Muscle layer of colon (tissue), 2 donors: ENCODE measurements at regions not wholly inside any gene's neighbourhood (a gene's known extent, or its start where the extent isn't known, plus 50 kb on each side); places are given as distances from the start of the nearest gene placed in this dataset.
"Not testable (repeated sequence)": the region's sequence is repeated elsewhere in the genome, so short reads cannot be mapped to it uniquely, and the experiment has no call there.

Experiments
- H3K27ac ChIP-seq: one replicate; pipeline ENCODE4 v1.7.0; 2013; ENCODE audit warnings: low read depth, mild to moderate bottlenecking, low read length, moderate library complexity
- H3K27me3 ChIP-seq, 2 donors: one replicate each; pipeline ENCODE4 v1.7.0; 2013; ENCODE audit warnings: low read length in 2 of 2, mild to moderate bottlenecking in 2 of 2; ENCODE audit not compliant: insufficient read depth in 2 of 2, control insufficient read depth in 1 of 2
- H3K36me3 ChIP-seq: one replicate; pipeline ENCODE4 v1.7.0; 2013; ENCODE audit warnings: mild to moderate bottlenecking, low read length; ENCODE audit not compliant: insufficient read depth
- H3K4me1 ChIP-seq: one replicate; pipeline ENCODE4 v1.7.0; 2013; ENCODE audit warnings: mild to moderate bottlenecking, low read length; ENCODE audit not compliant: insufficient read depth
- H3K4me3 ChIP-seq, 2 donors: one replicate each; pipeline ENCODE4 v1.7.0; 2013; ENCODE audit warnings: low read length in 2 of 2, low read depth in 1 of 2, mild to moderate bottlenecking in 1 of 2, moderate library complexity in 1 of 2
- H3K9ac ChIP-seq: one replicate; pipeline ENCODE4 v1.7.0; 2013; ENCODE audit warnings: low read length
- H3K9me3 ChIP-seq: one replicate; pipeline ENCODE4 v1.7.0; 2013; ENCODE audit warnings: mild to moderate bottlenecking, low read length
- donor health status: abdominal sarcoma.
- donor health status: Adenocarcinoma of cecum.

- Histone ChIP-seq H3K27ac (no peak overlapping the region), H3K4me3 (no peak overlapping the region)
Measured at GRCh38 chr5:163914910-163915309, 409.5 kb downstream of the MAT2B start.

GRCh38 chr5:163915481-163915961 is 410.1 kb downstream of the MAT2B start:
- Histone ChIP-seq H3K27me3 (no peaks in the 10 kb centered on the region), H3K4me3 (no peak overlapping the region), H3K27ac (no peak overlapping the region), H3K4me1 (no peaks in the 10 kb centered on the region), H3K9me3 (no peaks in the 10 kb centered on the region), H3K36me3 (no peaks in the 10 kb centered on the region), H3K9ac (no peak overlapping the region)

More at GRCh38 chr5:163914910-163915309, 409.5 kb downstream of the MAT2B start:
- H3K9me3 ChIP-seq = no peaks in the 10 kb centered on the region
- no peaks in the 10 kb centered on the region for H3K4me1 ChIP-seq
- H3K9ac ChIP-seq = no peak overlapping the region
- H3K27me3 ChIP-seq = no peaks in the 10 kb centered on the region
- no peaks in the 10 kb centered on the region for H3K36me3 ChIP-seq

DNA sequence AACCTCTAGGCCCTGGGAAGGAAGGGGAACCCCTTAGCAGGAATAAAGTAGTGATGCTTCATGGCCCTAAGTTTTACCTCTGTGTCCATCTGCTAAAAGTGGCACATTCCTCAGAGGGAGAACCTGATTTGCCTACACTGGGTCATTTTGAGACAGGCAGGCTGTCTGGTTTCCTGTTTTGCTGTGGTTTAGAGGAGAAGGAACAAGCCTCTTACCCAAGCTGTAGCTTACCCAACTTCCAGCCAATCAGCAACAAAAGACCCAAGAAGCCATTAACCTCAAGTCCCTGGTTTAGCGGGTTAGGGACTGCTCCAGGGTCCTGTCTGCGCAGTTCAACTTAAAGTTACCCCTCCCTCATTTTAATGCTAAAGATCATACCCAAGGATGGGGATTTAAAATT is 411.0 kb downstream of the MAT2B start:
- no peak overlapping the region for H3K27ac ChIP-seq
- H3K4me1 ChIP-seq = no peaks in the 10 kb centered on the region
- H3K9ac ChIP-seq = no peak overlapping the region
- H3K4me3 ChIP-seq = no peak overlapping the region
- H3K36me3 ChIP-seq = no peaks in the 10 kb centered on the region
- no peaks in the 10 kb centered on the region for H3K9me3 ChIP-seq
- H3K27me3 ChIP-seq = no peaks in the 10 kb centered on the region

GRCh38 chr5:163916861-163917260 is 411.4 kb downstream of the MAT2B start:
- H3K4me1 ChIP-seq = no peaks in the 10 kb centered on the region
- no peaks in the 10 kb centered on the region for H3K27me3 ChIP-seq
- H3K4me3 ChIP-seq = no peak overlapping the region
- H3K9me3 ChIP-seq = no peaks in the 10 kb centered on the region
- H3K9ac ChIP-seq = no peak overlapping the region
- H3K27ac ChIP-seq = no peak overlapping the region
- H3K36me3 ChIP-seq = no peaks in the 10 kb centered on the region

- Histone ChIP-seq H3K27me3 (no peaks in the 10 kb centered on the region), H3K4me1 (no peaks in the 10 kb centered on the region), H3K4me3 (no peak overlapping the region), H3K27ac (no peak overlapping the region), H3K9ac (no peak overlapping the region), H3K36me3 (no peaks in the 10 kb centered on the region), H3K9me3 (no peaks in the 10 kb centered on the region)
Measured at GRCh38 chr5:163917747-163918146, 412.3 kb downstream of the MAT2B start.

- not testable (repeated sequence) for H3K9me3 ChIP-seq, H3K9ac ChIP-seq, H3K4me3 ChIP-seq, H3K4me1 ChIP-seq, H3K27ac ChIP-seq, H3K36me3 ChIP-seq, H3K27me3 ChIP-seq
Measured at GRCh38 chr5:163934990-163935389, 429.6 kb downstream of the MAT2B start.

DNA sequence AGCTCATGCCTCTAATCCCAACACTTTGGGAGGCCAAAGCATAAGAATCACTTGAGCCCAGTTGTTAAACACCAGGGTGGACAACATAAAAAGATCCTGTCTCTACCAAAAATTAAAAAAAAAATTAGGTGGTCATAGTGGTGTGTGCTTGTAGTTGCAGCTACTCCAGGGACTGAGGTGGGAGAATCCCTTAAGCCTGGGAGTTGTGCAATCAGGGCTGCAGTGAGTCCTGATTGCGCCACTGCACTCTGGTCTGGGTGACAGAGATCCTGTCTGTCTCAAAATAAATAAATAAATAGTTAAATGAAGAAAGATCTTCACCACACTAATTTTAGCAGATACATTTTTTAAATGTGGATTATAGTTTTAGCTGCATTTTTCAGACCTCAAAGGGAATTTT is 433.2 kb downstream of the MAT2B start:
- H3K9ac ChIP-seq = no peak overlapping the region
- H3K9me3 ChIP-seq = no peaks in the 10 kb centered on the region
- H3K4me3 ChIP-seq = no peak overlapping the region
- no peaks in the 10 kb centered on the region for H3K27me3 ChIP-seq
- H3K27ac ChIP-seq = no peak overlapping the region
- no peaks in the 10 kb centered on the region for H3K4me1 ChIP-seq
- H3K36me3 ChIP-seq = no peaks in the 10 kb centered on the region

GRCh38 chr5:163941079-163941478 is 435.7 kb downstream of the MAT2B start:
- Histone ChIP-seq H3K4me3 (no peak overlapping the region), H3K27me3 (no peaks in the 10 kb centered on the region), H3K4me1 (no peaks in the 10 kb centered on the region), H3K36me3 (no peaks in the 10 kb centered on the region), H3K27ac (no peak overlapping the region), H3K9me3 (no peaks in the 10 kb centered on the region), H3K9ac (no peak overlapping the region)

- Histone ChIP-seq H3K36me3 (no peaks in the 10 kb centered on the region), H3K9ac (no peak overlapping the region), H3K4me1 (no peaks in the 10 kb centered on the region), H3K27ac (no peak overlapping the region), H3K4me3 (no peak overlapping the region), H3K27me3 (no peaks in the 10 kb centered on the region), H3K9me3 (no peaks in the 10 kb centered on the region)
Measured at GRCh38 chr5:163943546-163943945, 438.1 kb downstream of the MAT2B start.

DNA sequence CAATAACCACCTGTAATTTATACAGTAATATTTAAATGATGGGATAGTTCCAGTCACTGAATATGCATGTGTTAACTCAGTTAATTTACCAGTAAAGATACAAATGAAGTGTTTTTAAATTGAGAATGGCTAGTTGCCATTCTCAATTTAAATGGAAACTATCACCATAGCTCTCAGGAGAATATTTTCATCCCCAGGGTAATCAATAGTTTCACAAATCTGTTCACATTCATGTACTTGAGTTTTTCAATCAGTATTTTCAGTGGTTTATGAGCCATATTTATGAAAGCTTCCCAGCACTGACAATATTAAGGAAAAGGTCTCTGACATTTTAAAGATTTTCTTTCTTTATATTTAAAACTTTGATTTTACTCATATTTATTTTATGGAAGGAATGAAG is 439.3 kb downstream of the MAT2B start:
- H3K4me3 ChIP-seq = no peak overlapping the region
- no peak overlapping the region for H3K9ac ChIP-seq
- H3K27ac ChIP-seq = no peak overlapping the region
- H3K36me3 ChIP-seq = no peaks in the 10 kb centered on the region
- no peaks in the 10 kb centered on the region for H3K9me3 ChIP-seq
- H3K4me1 ChIP-seq = no peaks in the 10 kb centered on the region
- H3K27me3 ChIP-seq = no peaks in the 10 kb centered on the region

DNA sequence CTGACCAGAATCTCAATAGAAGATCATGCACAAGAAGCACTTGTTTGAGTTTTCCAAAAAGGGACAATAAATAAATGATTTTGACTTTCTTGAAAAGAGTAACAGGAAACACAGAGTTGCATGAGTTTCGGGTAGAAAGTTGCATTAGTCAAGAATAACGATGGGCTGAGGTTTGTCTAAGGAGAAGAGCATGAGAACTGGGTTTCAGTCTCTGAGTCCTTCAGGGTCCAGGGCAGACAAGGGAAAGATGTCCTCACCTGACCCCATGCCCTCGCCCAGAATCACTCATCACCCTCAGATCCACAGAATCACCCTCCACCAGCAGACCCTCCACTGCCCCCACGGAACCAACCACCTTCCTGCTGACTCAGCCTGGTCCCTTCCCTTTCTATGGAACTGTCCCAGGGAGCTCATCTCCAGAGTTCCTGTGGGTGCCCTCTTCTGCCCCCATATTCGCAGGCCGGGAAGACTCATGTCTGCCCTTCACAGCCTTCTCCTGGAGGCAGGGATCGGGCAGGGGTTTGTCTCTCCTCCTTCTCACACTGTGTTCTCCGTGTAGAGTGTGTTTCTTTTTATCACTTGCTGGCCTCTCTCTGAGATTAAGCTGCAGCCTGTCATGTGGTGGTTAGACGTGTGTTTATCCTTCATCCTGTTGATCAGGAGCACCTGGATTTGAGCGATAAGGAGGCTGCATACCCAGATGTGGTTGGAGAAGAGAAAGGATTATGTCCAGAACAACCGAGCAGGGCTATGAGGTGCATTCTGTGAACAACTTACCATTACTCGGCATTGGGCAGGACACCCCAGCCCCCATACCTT is 442.6 kb downstream of the MAT2B start:
- H3K27me3 ChIP-seq = no peaks in the 10 kb centered on the region
- H3K27ac ChIP-seq = no peak overlapping the region
- H3K36me3 ChIP-seq = no peaks in the 10 kb centered on the region
- no peak overlapping the region for H3K9ac ChIP-seq
- H3K4me3 ChIP-seq = no peak overlapping the region
- H3K9me3 ChIP-seq = no peaks in the 10 kb centered on the region
- no peaks in the 10 kb centered on the region for H3K4me1 ChIP-seq

GRCh38 chr5:163950248-163950647 is 444.8 kb downstream of the MAT2B start:
- Histone ChIP-seq H3K4me1 (no peaks in the 10 kb centered on the region), H3K27me3 (no peaks in the 10 kb centered on the region), H3K9me3 (no peaks in the 10 kb centered on the region), H3K27ac (no peak overlapping the region), H3K36me3 (no peaks in the 10 kb centered on the region), H3K4me3 (no peak overlapping the region), H3K9ac (no peak overlapping the region)
